Effector CD4-positive, alpha-beta T cell (primary cell): ENCODE measurements at regions not wholly inside any gene's neighbourhood (a gene's known extent, or its start where the extent isn't known, plus 50 kb on each side); places are given as distances from the start of the nearest gene placed in this dataset.
"Not testable (repeated sequence)": the region's sequence is repeated elsewhere in the genome, so short reads cannot be mapped to it uniquely, and the experiment has no call there.

Experiments
- DNase-seq: peaks from one replicate; pipeline ENCODE4 v3.0.0-alpha.2; 2020

DNA sequence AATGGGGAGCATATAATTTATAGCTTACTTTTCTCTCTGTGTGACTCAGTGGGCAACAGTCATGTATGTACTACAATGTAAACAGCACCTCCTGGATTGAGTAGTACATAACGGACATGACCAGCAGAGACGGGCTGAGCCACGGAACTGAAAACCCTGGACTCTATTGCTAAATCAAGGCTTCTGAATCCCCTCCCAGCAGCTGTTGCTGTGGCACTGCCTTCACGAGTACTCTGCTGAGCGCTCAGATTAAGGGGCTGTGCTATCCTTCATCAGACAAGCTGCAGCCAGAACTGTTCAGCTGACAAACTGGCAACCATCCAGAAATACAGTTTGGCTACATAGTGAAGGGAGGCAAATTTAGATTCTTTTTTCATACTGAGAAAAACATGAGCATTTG, 131.3 kb upstream of the CCDC180 start:
- no peak for DNase-seq

DNA sequence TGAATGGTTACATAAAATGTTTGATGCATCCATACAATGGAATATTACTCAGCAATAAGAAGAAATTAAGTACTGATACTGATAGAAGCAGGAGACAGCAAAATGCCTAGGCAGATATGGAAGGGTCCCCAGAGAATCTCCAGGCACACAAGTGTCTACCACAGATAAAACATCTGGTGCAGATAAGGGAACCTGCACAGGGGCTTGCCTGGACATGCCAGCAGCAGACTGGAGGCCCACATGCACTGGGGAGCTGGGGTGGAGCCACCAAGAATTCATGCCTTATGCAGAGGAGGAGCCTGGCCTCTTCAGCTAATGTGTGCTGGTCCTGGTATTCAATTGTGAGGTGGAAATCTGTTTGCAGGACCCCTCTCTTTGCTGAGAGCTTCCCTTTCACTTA, 129.2 kb upstream of the CTSV start:
- not testable (repeated sequence) for DNase-seq

DNA sequence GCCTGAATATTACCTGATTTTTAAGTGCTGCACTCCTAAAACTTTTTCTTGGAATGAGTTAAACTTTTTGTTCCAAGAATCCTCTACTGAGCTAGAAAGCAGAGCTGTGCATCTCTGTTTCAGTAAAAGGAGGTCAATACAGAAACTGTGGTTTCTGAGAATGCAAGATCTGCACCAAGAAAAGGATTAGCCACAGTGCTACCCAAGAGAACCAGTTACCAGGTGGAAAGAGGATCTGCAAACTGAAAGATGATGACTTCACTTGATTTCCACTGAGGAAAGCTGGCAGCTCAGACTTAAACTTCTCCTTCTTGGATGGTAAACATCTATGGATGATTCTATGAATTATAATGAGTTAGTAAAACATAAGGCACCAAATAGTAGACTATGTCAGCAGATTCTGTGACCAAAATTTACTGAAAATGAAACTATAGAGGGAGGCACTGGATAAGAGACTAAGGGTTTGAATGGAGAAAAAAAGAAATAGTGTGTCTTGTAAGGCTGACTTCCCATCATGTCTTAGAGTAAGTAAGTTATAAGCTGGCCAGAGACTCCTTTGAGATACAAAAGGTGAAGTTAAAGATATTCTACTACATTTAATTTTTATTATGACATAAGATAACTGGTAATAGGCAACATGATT, 127.7 kb upstream of the CTSV start:
- DNase-seq, result not testable (repeated sequence)

DNA sequence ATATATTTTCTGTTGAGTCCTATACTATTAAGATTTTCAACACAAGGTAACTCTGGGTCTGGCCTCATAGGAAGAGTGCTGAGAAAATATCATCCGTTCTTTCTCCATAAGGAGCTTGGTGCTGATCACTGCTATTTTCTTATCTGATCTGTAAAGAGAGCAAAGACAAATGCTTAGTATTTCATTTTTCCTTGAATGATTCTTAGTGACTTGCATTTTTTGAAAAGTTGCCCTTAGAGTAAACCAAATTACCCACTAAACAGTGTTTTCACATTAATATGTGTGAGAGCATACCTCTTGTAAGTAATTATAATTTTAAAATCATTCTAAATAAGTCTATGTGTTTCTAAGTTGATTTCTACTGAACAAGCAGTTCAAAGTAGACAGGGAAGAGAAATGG, 121.3 kb upstream of the CTSV start:
- DNase-seq, result no peak

DNA sequence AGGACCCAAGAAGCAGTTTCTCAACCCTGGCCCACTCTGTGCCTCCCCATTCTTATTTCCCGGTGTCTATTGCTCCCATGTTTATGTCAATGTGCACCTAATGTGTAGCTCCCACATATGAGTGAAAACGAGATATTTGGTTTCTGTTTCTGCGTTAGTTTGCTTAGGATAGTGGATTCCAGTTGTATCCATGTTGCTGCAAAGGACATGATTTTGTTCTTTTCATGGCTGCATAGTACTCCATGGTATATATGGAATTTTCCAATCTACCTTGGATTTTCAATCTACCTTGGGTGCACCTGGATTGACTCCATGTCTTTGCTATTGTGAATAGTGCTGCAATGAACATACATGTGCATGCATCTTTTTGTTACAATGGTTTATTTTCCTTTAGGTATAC, 119.8 kb upstream of the CTSV start:
- not testable (repeated sequence) for DNase-seq

DNA sequence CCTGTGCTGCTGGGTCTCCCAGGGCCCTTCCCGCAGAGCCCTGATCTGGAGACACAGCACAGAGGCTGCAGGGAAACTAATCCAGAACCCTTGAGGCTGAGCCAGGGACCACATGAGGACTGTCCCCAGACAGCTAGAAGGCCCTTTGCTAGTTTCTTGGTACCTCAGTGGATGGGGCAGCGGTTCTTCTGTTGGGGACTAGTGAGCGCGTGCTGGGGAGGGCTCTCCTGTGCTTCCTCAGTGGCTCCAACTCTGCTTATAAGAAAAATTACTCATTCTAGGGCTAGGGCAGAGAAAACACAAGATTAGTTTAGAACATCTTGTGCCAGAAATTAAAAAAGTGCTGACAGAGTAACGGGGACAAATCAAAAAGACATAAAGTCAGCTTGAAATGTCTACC, 116.5 kb upstream of the CTSV start:
- not testable (repeated sequence) for DNase-seq

DNA sequence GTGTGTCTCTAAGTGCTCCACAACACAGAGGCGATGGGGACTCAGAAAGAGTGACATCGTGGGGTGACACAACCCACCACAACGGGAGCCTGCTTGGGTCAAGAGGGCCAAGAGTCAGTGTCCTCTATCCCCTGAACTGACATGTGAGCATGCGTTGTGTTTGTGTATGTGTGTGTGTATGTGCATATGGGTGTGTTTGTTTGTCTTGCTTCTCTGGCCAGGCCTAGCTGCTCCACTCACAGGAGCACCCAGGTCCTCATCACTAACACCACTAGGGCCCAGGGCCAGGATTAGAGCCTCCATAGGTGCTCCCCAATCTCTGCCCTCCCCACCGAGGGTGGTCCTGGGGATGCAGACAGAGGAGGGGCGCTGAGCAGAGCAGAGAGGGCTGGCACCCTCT, 115.0 kb upstream of the CTSV start:
- DNase-seq, result no peak

DNA sequence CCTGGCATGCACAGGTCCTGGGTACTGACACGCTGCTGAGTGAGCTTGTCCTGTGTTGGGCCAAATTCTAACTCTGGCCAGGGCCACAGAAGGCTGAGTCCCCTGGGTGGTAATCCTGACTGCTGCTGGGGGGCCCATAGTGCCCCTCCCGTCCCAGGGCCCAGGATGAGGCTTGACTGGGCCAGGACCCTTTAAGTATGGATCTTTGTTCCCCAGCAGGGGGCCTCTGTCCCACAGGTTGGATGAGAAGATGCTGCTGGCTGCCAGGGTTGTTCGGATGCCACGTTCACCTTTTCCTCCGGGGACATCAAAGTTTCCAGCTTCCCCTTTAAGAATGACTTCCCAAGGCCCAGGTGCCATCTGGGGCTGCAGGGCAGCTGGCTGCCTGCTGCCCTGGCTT, 114.2 kb upstream of the CTSV start:
- DNase-seq, result not testable (repeated sequence)

DNA sequence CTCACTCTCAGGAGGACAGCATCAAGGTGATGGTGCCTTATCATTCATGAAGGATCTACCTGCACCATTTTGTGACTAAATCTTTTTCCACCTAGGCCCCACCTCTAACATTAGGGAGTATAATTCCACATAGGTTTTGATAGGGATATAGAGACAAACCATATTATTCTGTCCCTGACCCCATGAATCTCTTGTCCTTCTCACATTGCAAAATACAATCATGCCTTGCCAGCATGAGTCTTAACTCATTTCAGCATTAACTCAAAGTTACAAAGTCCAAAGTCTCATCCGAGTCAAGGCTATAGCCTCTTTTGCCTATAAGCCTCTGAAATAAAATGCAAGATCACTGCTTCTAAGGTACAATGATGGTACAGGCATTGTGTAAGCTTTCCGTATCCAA, 111.5 kb upstream of the CTSV start:
- DNase-seq, result not testable (repeated sequence)

DNA sequence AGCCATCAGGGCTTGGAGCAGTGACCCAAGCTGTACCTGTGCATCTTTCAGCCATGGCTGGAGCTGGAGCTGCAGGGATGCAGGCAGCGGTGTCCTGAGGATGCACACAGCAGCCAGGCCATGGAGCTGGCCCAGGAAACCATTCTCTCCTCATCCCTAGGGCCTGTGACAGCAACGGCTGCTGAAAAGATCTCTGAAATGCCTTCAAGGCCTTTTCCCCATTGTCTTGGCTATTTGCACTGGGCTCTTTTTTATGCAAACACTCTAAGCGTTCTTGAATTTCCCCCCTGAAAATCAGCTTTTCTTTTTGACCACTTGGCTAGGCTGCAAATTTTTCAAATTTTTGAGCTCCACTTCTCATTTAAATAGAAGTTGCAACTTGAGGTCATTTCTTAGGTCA, 109.5 kb upstream of the CTSV start:
- DNase-seq, result not testable (repeated sequence)

DNA sequence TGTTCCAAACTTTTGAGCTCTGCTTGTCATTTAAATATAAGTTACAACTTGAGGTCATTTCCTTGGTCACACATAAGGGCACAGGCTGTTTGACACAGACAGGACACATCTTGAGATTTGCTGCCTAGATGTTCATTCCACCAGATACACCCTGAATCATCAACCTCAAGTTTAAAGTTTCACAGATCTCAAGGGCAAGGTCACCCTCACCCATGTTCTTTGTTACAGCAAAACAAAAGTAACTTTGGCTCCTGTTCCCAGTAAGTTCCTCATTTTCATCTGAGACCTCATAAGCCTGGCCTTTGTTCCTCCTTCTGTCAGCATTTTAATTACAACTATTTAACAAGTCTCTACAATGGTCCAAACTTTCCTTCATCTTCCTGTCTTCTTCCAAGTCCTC, 106.7 kb upstream of the CTSV start:
- DNase-seq, result not testable (repeated sequence)

DNA sequence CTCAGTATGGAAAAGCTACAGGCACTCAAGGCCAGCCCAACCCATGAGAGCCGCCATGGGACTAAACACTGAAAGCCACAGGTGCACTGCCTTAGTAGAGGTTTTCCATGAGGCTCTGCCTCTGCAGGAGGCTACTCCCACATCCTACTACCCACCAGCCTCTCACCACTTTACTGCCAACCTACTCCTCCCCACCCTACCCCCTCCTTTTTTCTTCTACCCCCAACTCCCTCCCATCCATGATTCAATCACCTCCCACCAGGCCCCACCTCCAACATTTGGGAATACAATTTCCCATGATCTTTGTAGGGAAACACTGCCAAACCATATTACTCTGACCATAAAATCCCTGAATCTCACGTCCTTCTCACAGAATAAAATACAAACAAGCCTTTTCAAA, 101.6 kb upstream of the CTSV start:
- DNase-seq, result no peak

DNA sequence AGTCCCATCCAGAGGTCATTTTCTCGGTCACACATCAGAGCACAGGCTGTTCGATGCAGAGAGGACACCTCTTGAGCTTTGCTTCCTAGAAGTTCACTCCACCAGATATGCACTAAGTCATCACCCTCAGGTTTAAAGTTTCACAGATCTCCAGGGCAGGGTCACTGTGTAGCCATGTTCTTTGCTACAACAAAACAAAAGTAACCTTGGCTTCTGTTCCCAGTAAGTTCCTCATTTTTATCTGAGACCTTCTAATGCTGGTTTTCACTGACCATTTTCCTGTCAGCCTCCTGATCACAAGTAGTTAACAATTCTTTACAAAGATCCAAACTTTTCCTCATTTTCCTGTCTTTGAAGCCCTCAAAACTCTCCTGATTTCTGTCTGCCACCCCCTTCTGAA, 97.5 kb upstream of the CTSV start:
- no peak for DNase-seq

DNA sequence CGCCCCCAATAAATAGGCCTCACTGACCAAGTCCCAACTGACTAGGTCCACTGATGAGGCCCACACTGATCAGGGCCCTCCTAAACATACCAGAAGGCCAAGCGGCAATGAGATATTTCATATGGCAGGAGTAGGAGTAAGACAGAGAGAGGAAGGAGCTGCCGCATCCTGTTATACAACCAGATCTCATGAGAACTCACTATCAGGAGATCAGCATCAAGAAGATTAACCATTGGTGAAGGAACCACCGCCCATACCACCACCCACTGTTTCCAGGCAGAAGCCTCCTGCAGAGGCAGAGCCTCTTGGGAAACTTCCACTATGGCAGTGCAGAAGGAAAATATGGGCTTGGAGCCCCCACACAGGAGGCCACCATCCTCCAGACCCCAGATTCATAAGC, 95.0 kb upstream of the CTSV start:
- DNase-seq, result not testable (repeated sequence)

DNA sequence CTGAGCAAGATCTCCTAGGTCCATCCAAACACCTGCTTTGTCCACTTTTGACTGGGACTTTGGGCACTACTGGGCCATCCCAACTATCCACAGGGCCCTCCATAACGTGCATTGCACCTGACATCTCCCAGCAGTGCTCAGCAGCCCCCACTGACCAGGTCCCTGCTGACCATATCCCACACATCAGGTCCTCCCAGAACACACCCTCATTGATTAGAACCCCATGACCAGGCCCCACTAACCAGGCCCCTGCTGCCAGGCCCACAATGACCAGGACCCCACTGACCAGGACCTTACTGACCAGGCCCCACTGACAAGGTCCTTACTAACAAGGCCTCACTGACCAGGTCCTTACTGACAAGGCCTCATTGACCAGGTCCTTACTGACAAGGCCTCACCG, 93.9 kb upstream of the CTSV start:
- no peak for DNase-seq

DNA sequence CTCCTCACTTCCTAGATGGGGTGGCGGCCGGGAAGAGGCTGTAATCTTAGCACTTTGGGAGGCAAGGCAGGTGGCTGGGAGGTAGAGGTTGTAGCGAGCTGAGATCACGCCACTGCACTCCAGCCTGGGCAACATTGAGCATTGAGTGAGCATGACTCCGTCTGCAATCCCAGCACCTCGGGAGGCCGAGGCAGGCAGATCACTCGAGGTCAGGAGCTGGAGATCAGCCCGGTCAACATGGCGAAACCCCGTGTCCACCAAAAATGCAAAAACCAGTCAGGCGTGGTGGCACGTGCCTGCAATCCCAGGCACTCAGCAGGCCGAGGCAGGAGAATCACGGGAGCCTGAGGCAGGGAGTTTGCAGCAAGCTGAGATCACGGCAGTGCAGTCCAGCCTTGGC, 91.9 kb upstream of the CTSV start:
- not testable (repeated sequence) for DNase-seq

DNA sequence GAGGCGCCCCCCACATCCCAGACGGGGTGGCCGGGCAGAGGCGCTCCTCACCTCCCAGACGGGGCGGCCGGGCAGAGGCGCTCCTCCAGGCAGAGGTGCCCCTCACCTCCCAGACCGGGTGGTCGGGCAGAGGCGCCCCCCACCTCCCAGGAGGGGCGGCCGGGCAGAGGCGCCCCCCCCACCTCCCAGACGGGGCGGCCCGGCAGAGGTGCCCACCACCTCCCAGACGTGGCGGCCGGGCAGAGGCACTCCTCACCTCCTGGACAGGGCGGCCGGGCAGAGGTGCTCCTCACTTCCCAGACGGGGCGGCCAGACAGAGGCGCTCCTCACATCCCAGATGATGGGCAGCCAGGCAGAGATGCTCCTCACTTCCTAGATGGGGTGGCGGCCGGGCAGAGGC, 91.4 kb upstream of the CTSV start:
- DNase-seq, result not testable (repeated sequence)

DNA sequence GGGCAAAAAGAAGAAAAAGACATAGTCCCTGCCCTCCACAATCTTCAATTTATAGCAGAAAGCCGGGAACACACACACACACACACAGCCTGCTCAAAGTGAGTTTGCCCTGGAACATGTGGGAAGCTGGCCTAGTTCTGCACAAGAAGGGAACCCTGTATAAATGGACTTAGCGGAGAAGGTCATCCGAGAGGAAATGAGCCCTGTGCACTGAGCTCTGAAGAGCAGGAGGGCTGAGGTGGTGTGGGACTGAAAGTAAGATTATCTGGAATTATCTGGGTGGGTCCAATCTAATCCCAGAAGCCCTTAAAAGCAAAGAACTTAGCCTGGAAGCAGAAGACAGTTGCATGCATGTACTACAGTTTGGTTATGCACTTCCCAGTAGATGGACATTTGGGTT, 90.0 kb upstream of the CTSV start:
- no peak for DNase-seq

DNA sequence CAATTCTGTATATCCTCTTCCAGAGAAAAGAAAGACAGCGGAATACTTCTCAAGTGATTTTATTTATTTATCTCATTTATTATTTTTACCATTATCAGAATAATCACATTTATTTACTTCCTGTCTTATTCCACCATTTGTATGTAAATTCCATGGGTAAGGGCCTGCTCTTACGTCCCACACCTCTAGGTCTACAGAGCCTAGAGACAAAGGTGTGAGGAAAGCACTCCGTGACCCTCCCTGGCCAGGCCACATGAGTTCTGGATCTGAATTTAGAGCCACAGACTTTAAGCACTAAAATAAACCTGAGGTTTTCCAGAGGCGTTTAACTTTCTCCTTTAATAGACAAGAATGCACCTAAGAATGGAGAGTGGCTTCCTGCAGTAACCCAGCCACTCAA, 85.3 kb upstream of the CTSV start:
- no peak for DNase-seq

DNA sequence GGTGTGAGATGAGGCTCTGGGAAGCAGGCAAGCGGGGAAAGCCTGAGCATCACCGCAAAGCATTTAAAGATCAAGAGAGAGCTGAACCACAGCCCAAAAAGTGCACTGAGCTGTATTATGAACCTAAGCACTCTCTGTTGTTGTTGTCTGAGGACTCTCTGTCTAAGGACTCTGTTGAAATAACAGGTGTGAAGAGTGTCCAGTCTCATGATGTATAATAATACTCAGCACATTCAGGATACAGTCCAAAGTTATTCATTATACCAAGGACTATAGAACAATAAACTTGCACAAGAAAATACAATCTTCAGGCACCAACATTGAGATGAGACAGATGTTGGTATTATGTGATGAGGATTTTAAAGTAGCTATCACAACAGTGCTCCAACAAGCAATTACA, 71.8 kb upstream of the CTSV start:
- no peak for DNase-seq

DNA sequence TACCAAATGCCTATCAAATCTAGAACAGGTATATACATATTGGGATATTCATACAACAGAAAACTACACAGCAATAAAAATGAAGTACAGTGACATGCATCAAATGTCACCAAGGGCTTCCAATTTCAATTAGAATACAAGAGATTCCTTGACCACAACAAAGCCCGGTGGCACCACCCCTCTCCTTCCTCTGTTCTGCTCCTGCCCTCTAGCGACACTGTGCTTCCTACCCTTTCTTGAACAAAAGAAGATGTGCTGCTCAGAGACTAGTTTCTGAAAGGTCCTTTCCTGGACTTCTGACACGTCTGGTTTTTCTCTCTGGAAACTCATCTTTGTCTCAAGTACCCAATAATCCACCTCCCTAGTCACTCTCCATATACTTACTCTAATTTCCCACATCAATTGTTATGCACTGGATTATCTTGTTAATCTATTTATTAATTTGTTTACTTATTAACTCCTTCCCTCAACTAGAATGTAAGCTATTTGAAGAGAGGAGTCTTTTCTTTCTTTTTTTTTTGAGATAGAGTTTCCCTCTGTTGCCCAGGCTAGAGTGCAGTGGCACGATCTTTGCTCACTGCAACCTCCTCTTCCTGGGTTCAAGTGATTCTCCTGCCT, 70.4 kb upstream of the CTSV start:
- no peak for DNase-seq

DNA sequence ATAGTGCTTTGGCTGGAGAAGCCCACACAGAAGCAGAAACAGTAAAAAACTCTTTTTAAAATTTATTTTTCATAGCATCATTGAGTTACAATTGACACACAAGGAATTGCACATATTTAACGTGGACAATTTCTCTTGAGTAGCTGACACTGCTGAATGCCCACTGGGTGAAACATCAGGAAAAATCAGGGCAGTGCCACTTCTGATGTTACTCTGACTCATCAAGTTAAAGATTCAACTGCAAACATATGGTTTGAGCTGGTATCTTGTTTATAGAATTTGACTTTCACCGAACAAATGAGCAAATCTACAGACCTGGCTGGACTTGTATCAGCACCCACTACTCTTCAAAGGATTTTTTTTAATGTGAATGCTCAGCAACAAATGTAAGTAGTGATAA, 66.3 kb upstream of the CTSV start:
- DNase-seq, result not testable (repeated sequence)

DNA sequence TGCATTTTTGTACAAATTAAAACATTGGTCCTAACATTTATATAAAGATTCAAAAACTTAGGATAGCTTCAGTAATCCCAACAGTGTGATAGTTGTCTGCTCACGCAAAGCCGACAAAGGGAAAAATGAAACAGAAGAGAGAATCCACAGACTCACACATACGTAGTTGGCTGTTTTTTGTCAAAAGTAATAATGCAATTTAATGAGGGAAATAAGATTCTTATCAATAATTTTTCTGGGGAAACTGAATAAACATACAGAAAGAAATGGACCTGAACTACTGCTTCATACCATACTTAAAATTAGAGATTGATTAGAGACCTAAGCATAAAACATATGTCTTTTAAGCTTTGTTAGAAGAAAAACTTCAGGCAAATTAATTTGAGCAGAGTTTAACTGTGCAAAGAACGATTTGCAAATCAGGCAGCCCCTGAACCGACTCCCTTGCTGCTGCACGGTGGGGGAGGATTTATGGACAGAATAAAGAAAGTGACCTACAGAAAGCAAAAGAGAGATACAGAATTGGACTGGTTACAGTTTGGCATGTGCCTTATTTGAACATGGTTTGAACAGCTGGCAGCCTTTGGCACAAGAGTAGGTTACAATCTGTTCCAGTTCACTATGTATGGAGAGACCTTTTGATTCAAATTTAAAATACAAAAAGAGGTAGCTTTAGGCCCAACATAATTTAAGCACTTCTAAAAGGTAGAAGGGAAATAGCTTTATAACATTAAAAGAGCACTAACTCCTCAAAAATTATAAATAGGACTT, 64.9 kb upstream of the CTSV start:
- not testable (repeated sequence) for DNase-seq

DNA sequence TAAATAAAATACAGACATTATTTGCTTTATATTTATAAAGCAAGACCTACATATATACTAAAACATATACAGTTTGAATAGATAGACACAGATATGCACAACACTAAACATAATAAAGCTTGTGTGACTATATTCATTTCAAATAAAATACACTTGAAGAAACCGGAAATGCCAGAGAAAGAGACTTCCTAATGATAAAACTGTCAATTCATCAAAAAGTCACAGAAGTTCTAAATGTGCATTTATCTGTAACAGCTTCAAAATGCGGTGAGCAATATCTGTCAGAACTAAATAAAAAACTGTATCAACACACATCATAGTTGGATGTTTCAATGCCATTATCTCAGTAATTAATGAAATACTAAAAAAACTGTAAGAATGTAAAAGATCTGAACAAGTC, 60.6 kb upstream of the CTSV start:
- not testable (repeated sequence) for DNase-seq
